ENCODE measurements at regions not wholly inside any gene's neighbourhood (a gene's known extent, or its start where the extent isn't known, plus 50 kb on each side); places are given as distances from the start of the nearest gene placed in this dataset.

- TF ChIP-seq, protein P1, sequence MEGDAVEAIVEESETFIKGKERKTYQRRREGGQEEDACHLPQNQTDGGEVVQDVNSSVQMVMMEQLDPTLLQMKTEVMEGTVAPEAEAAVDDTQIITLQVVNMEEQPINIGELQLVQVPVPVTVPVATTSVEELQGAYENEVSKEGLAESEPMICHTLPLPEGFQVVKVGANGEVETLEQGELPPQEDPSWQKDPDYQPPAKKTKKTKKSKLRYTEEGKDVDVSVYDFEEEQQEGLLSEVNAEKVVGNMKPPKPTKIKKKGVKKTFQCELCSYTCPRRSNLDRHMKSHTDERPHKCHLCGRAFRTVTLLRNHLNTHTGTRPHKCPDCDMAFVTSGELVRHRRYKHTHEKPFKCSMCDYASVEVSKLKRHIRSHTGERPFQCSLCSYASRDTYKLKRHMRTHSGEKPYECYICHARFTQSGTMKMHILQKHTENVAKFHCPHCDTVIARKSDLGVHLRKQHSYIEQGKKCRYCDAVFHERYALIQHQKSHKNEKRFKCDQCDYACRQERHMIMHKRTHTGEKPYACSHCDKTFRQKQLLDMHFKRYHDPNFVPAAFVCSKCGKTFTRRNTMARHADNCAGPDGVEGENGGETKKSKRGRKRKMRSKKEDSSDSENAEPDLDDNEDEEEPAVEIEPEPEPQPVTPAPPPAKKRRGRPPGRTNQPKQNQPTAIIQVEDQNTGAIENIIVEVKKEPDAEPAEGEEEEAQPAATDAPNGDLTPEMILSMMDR (IDR thresholded peaks at IDR 0.05; ENCODE audit: poor library complexity, severe bottlenecking), result no peak
Observed at GRCh38 chr18:67805261-67805660, 288.7 kb upstream of the DSEL start.

DNA sequence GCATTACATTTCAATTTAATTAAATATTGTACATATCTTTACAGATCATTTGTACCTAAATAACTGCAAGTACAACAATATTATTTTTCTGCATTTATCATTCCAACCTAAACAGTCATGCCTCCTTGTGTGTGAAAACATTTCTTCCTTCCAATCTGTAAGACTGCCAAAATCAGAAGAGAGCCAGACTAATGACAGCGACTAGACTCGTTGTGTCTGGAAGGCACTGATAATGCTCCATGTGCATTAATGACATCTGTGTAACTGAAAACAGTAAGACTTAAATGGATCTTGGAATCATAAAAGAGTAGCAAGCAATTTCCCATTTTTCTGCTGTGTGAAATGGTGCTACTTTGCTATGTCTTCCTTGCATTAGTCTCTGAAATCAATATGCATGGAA is 278.0 kb upstream of the DSEL start:
- no peak overlapping the region for H3K27ac ChIP-seq (ENCODE audit: poor library complexity, severe bottlenecking)
- TF ChIP-seq, protein P1 (IDR thresholded peaks at IDR 0.05; ENCODE audit: poor library complexity, severe bottlenecking), result no peak
- no peaks in the 10 kb centered on the region for H3K27me3 ChIP-seq (ENCODE audit: insufficient read depth, poor library complexity, severe bottlenecking)
- H3K4me1 ChIP-seq (ENCODE audit: insufficient read depth, poor library complexity, severe bottlenecking), result no peaks in the 10 kb centered on the region
- DNase-seq (ENCODE audit: low spot score) (no peak), ATAC-seq (ENCODE audit: low read depth) (no peak)
- H3K36me3 ChIP-seq (ENCODE audit: low read depth), result no peaks in the 10 kb centered on the region
- H3K9me3 ChIP-seq (ENCODE audit: severe bottlenecking), result no peaks in the 10 kb centered on the region
- H3K4me3 ChIP-seq (ENCODE audit: severe bottlenecking), result no peak overlapping the region

More at GRCh38 chr18:67805261-67805660, 288.7 kb upstream of the DSEL start:
- no peaks in the 10 kb centered on the region for H3K27me3 ChIP-seq (ENCODE audit: insufficient read depth, poor library complexity, severe bottlenecking)
- H3K4me1 ChIP-seq (ENCODE audit: insufficient read depth, poor library complexity, severe bottlenecking), result no peaks in the 10 kb centered on the region
- DNase-seq (ENCODE audit: low spot score), result no peak
- no peak overlapping the region for H3K4me3 ChIP-seq (ENCODE audit: severe bottlenecking)
- no peak overlapping the region for H3K27ac ChIP-seq (ENCODE audit: poor library complexity, severe bottlenecking)
- H3K36me3 ChIP-seq (ENCODE audit: low read depth), result no peaks in the 10 kb centered on the region
- ATAC-seq (ENCODE audit: low read depth), result no peak
- H3K9me3 ChIP-seq (ENCODE audit: severe bottlenecking), result no peaks in the 10 kb centered on the region

DNA sequence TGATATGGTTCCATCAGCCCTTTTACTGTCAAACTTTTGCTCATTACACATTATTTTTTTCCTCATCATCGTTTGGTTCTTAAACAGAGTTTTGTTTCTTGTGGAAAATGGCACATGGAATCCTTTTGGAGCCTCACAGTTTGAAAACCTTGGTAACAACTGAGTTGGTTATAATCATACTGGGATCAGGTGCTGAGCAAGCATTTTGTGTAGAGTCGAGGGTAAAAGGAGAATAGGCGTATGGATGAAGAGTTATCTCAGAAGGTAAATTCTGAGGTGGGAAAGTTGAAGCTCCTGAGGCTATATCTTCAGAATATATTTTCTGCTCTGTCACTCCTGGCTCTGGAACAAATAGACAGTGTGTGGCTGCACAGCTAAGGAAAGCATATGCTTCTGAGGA is 274.0 kb upstream of the DSEL start:
- H3K27ac ChIP-seq (ENCODE audit: poor library complexity, severe bottlenecking), result no peak overlapping the region
- no peaks in the 10 kb centered on the region for H3K36me3 ChIP-seq (ENCODE audit: low read depth)
- no peak overlapping the region for H3K4me3 ChIP-seq (ENCODE audit: severe bottlenecking)
- TF ChIP-seq, protein P1 (IDR thresholded peaks at IDR 0.05; ENCODE audit: poor library complexity, severe bottlenecking), result no peak
- no peaks in the 10 kb centered on the region for H3K9me3 ChIP-seq (ENCODE audit: severe bottlenecking)
- H3K4me1 ChIP-seq (ENCODE audit: insufficient read depth, poor library complexity, severe bottlenecking), result no peaks in the 10 kb centered on the region
- ATAC-seq (ENCODE audit: low read depth), result no peak
- no peaks in the 10 kb centered on the region for H3K27me3 ChIP-seq (ENCODE audit: insufficient read depth, poor library complexity, severe bottlenecking)
- DNase-seq (ENCODE audit: low spot score), result no peak

DNA sequence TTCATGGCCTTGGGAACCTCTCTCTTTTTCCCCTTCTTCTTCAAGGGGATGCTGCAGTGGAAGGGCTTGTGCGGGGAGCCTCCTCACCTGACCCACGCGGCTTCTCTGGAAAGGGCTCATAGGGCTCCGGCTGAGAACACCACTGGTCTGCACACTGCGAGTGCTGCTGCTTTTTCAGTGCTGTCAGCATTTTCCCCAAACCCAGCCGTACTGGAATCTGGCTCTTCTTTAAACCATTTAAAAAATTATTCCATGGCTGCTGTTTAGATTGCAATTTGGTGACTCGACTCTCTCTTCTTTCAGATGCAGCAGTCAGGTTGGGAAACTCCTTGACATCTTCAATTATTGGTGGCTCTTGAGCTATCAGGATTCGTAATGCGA is 272.6 kb upstream of the DSEL start:
- TF ChIP-seq, protein P1 (IDR thresholded peaks at IDR 0.05; ENCODE audit: poor library complexity, severe bottlenecking), result no peak
- DNase-seq (ENCODE audit: low spot score) (no peak), ATAC-seq (ENCODE audit: low read depth) (no peak)

DNA sequence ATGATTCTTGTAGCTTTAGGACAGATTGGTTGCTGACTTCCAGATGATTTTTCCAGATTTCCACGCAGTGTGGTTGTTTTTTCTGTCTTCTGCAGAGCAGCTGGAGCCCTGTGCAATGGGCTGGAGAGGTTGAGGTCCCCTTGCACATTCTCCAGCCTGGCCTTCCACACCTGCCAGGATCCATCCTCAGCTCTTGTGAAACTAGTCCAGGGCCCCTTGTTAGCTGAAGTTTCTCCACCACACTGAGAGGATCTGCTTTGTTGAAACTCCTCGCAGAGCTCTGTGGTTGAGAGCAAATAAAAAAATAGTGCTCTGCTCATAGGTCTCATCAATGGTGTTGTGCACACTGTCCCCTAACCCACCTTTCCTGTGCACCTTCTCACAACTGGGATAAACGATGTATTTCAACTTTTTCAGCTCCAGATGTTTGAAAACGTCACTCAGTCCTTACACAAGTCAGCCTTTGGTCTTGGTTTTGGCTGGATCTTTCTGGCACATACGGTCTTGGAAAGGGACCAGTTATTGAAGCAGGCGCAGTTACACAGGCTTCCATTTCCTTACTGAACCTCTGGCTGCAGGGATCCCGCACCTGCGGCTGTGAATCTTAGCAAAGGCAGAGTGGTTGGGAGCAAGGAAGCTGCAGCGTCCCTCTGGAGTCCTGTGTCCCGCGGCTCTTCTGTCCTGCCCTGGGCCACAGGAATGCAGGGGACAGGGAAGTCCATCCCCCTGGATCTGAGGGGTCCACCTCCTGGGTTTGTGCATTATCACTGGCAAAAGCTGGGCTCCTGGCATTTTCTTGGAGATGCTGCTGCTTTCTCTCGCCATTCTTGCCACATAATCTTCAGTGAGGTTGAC is 272.0 kb upstream of the DSEL start:
- DNase-seq (ENCODE audit: low spot score) (no peak), ATAC-seq (ENCODE audit: low read depth) (no peak)
- TF ChIP-seq, protein P1 (IDR thresholded peaks at IDR 0.05; ENCODE audit: poor library complexity, severe bottlenecking), result no peak
- Histone ChIP-seq H3K4me1 (ENCODE audit: insufficient read depth, poor library complexity, severe bottlenecking) (peaks cover 7% of the 10 kb centered on the region), H3K36me3 (ENCODE audit: low read depth) (no peaks in the 10 kb centered on the region), H3K27ac (ENCODE audit: poor library complexity, severe bottlenecking) (no peak overlapping the region), H3K27me3 (ENCODE audit: insufficient read depth, poor library complexity, severe bottlenecking) (no peaks in the 10 kb centered on the region), H3K9me3 (ENCODE audit: severe bottlenecking) (no peaks in the 10 kb centered on the region), H3K4me3 (ENCODE audit: severe bottlenecking) (no peak overlapping the region)

More for the DNA sequence above, 272.6 kb upstream of the DSEL start:
- no peaks in the 10 kb centered on the region for H3K9me3 ChIP-seq (ENCODE audit: severe bottlenecking)
- no peaks in the 10 kb centered on the region for H3K27me3 ChIP-seq (ENCODE audit: insufficient read depth, poor library complexity, severe bottlenecking)
- no peak overlapping the region for H3K27ac ChIP-seq (ENCODE audit: poor library complexity, severe bottlenecking)
- peaks cover 1% of the 10 kb centered on the region for H3K4me1 ChIP-seq (ENCODE audit: insufficient read depth, poor library complexity, severe bottlenecking)
- H3K4me3 ChIP-seq (ENCODE audit: severe bottlenecking), result no peak overlapping the region
- no peaks in the 10 kb centered on the region for H3K36me3 ChIP-seq (ENCODE audit: low read depth)

Measured in RWPE2 (cell line).